GM21360 (cell line): ENCODE measurements at regions not wholly inside any gene's neighbourhood (a gene's known extent, or its start where the extent isn't known, plus 50 kb on each side); places are given as distances from the start of the nearest gene placed in this dataset.
"Not testable (repeated sequence)": the region's sequence is repeated elsewhere in the genome, so short reads cannot be mapped to it uniquely, and the experiment has no call there.

ENCODE experiments used
- ATAC-seq: cut with Tn5 transposase; IDR thresholded peaks from one replicate; pipeline ENCODE4 v1.9.1; 2021; ENCODE audit warnings: mild to moderate bottlenecking, moderate library complexity; ENCODE audit not compliant: unreplicated experiment

DNA sequence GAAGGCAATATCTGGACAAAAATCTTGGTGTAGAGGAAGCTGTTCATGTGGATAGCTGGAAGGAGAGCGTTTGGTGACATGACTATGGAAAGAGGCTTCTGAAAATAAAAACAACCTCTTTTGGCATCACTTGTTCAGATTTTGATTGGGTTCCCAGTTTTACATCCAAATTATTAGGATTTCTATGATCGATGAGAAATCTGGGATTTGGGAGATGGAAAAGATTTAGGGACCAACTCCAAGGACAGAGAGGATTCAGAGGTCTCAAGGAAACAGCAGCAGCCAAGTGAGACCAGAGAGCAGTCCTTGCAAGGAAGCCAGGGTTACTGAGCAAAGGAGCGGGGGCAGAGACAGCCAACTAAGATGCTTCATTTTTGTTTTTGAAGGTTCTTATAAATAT lies 441.7 kb downstream of the TRIB2 start:
- no peak for ATAC-seq

DNA sequence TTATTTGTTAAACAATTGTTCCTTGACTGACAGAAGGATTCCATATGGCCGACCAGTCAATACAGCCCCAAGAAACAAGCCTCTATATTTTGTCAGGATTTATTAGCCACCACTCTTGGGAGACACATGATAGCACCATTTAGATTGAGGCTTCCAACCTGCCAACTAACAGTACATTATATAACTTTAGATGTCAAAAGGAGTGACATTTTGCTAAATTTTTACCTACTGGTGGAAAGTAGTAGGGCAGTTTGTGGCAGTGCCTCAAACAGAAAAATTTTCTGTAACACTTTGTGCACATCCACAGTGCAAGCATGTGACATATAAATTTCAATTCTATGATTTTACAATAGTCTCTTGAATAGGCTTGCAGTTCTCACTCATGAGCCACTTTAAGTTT lies 464.0 kb downstream of the TRIB2 start:
- ATAC-seq = no peak

DNA sequence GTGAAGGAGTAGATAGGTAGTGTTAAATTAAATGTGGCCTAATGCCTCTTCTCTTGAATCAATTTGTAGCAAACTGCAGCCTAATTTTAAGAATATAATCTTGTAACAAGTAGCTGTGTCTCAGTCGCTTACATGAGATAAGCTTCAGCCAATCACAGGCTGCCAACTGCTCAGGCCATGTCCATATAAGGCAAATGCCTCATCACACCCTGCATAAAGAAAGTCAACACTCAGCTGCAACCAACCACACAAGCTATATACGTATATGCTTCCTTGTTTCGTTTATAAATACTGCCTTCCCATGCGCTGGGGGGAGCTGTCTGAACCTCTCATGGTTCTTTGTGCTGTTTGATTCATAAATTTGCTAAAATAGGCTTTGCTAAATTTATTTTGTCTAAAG lies 476.3 kb downstream of the TRIB2 start:
- peak; percentile 93 for ATAC-seq

DNA sequence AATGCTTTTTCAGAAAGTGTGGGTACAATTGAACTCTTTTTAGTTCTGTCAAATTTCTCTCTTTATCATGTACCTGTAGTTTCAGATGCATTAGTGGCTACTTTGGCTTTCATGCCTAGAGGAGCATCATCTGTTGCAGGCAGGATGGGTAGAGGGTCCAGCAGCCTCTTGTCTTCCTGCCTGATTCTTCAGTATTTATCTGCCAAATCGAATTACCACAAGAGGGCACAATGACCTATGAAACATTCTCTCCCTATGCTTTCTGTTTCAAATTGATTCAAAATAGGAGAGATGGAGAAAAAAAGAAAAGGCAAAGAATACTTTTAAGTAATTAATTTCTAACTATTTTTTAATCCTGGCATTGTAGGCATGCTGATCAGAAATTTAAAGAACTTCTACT lies 477.2 kb downstream of the TRIB2 start:
- peak; percentile 66 for ATAC-seq

DNA sequence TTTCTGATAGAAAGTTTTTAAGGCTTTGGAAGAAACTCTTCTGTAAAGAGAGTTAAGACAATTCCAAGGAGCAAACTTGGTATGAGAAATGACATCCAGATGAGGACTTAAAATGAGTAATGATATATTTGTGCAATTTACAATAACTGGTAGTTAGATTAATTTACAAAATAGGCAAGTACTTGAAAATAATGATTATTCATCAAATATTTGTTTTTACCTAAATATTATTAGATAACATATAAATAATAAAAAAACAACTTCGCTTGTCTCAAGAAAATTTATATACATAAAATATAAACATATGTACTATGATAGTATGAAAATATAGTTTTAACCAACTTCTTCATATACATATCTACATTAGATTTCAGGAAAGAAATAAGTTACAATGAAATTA lies 478.5 kb downstream of the TRIB2 start:
- ATAC-seq = no peak

DNA sequence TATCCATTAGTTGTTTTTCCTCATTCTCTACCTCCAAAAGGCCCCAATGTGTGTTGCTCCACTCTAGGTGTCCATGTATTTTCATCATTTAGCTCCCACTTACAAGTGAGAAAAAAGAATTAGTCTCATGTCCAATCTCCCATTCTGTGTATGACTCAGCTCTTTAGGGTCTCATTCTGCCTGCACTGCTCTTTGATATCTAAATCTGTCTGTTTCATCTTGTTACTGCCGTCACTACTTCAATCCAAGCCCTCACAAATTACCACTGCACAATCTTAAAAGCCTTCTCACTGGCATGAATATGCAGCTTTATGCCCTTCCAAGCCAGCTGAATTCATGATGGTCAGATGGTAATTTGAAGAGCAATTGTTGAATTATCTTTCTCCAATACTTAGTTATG lies 480.5 kb downstream of the TRIB2 start:
- no peak for ATAC-seq

DNA sequence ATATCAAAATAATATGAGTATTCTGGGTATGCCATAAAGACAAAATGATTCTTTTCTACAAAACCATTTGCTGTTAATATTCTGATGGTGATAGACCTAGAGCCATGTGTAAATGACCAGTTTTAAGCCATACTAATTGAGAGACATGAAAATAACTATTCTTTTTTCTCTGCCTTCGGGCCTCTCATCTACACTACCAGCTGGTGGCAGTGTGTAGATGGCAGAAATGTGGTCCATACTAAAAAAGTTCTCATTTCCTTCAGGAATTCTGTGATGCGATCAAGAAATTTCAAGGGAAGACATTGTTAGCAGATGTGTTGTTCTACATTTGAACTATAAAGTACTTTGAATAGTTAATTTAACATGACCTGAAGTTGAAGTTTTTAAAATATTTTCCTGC lies 485.2 kb downstream of the TRIB2 start:
- no peak for ATAC-seq

DNA sequence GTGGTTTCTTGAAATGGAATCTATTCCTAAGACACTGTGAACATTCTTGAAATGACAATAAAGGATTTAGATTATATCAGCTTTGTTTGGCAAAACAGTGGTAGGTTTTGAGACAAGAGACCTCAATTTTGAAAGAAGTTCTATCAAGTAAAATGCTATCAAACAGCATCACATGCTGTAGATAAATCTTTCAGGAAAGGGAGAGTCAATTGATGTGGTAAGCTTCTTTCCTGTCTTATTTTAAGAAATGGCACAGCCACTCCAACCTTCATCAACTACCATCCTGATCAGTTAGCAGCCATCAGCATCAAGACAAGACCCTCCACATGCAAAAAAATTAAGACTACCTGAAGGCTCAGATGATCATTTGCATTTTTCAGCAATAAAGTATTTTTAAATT lies 495.4 kb downstream of the TRIB2 start:
- ATAC-seq = no peak

DNA sequence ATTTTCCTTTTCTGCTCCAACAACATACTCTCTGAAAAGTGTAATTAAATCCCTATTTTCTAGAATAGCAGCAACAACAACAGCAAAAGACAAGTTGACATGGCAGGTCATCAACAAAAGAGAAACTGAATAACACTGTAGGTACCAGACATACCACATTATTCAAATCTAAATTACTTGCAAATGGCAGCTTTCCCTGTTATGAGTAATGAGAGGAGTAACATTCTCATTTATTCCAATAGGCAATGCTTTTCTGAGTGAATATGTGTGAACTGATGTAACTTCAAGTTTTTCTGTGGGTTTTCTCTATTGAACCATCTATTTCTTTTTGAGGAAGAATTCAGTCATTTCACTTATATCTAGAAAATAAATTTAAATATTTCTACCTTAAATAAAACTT lies 501.5 kb downstream of the TRIB2 start:
- no peak for ATAC-seq

DNA sequence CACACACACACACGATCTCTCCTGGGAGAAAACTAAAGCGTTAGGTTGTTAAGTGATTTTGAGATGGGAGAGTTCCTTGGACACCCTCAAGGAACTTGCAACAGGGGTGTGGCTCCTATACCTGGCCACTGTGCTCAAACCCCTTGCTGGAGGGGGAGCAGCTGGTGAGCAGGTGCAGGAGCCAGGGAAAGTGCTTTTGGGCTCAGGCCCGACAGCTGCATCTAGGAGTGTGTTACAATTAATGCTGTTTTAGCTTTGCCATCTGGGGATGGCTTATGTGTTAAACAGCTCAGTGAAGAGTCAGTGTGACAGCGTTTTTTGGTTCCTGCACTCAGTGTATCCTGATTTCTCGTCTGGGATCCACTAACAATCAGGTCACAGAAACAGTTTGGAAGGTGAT lies 510.8 kb downstream of the TRIB2 start:
- no peak for ATAC-seq

DNA sequence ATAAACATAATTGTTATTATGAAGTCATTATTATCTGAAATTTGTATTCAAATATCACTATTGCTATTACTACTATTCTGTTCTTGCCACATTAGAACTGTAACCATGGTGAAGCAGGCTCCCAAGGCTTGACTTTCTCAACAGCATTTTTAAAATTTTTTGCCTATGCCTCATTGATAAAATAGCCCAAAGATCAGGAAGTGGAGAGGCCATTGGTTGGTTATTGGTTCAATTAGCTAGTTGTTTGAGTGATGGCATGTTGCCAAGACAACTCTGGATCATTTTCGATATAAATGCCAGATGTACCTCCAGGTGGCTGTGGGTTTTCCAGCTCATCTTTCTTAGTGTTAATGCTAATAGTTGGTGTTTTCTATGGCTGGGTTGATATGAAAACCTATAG lies 513.5 kb downstream of the TRIB2 start:
- no peak for ATAC-seq

DNA sequence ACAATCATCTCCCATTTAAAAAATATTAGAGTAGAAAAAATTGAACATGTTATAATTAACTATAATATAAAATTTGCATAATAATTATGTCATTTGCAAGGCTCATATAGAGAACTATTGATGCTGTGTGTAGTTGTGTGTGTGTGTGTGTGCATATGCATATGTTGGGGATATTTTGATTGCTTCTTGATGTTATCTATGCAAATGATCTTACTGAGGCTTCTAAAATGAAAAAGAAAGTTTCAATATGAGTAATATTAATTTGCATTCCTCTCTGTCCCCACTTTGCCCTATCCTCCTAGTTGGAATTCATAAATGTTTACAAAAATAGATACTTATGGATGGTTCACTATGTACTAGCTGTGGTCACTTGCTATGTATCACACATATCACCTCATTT lies 523.3 kb downstream of the TRIB2 start:
- ATAC-seq = no peak

DNA sequence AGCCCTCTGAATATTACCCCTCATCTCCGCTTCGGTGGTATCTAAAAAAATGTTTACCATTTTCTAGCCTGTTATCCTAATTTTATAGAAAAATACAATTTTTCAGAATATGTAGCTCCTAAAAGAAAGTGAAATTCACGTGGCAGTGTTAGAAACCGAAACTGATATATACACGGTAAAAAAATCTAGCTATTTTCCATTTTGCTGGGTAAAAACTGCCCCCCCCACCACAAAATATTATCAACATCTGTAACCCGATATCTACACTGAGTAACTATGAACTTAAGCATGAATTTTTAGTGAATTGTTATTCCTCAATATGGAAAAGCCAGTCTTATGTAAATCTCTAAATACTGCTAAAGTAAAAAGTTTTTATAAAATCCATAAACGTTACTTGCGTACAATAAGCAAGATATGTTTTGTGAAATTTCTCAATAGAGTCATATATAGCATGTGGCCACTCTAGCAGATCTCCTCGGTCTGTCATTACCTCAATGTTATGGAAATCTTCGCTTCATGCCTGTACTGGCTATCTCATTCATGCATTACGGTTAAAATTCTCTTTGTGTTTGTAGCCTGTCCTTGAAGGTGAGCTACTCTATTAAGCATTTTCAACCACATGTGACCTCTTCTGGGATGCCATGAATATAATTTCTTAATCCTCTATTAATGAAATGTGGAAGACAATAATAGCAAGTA lies 524.2 kb downstream of the TRIB2 start:
- ATAC-seq = peak; percentile 74

DNA sequence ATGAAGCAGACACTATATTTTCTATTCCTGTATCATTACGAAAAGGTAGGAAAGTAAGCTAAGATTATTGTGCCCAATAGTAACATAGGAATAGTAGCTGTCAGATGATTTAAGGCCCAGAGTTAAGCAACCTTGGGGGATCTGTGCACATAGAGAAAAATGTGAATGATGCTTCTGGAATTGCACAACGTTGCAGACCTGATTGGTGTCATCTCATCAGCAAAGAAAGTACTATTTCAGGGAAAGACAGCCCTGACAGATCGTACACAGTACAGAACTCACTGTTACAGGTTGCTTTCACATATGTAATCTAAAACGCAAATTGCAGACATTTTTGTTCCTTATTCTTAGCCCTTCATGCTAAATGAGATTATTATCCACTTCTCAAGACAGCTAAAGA lies 535.9 kb downstream of the TRIB2 start:
- no peak for ATAC-seq

DNA sequence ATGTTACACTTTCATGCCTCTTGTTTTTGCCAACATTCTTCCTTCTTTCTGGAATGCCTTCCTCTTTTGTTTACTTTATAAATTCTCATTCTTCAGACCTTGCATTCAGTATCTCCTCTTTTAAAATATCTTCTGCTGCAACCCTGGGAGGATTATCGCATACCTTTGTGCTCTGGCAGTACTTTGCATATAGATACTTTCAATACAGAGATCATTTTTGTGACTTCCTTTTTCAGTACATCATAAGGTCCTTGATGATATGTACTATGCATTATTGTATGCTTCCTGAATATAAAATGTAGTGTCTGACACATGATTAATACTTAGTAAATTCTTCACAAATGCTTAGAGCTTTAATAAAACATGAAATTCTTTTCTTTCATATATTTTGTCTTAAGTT lies 538.7 kb downstream of the TRIB2 start:
- no peak for ATAC-seq

DNA sequence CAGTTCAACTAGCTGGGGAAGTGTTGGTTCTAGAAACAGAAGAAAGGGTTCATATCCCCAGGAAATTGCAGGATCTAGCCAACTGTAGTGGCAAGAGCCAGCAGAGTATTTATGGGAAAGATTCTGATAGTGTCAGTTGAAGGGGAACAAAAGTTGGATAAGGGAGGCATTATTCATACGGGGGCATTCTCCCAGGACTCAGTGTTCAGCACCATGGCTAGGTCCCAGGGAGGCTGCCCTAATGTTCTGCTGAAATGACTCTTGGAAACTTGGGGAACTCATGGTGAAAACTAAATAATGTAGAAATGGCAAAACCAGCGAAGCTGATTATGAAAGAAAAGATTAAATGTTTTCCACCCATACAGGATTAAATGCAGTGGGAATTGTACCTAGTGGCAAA lies 543.7 kb downstream of the TRIB2 start:
- no peak for ATAC-seq

DNA sequence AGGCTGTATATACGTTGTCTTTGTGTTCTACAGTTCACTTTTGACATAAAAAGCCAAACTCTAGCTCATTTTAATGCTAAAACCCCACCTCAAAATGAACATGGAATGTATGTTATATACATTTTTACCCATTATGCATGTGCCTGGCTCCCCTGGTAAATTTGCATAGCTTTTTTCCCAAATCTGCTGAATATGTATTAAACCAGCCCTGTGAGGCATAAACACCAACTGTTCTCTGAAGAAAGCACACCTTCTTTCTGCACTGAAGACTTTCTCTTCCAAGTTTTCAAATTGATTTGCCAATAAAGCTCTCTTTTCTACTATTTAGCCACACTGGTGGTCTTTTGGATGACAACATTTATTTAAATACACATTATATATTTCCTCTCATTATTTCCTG lies 549.4 kb downstream of the TRIB2 start:
- no peak for ATAC-seq

DNA sequence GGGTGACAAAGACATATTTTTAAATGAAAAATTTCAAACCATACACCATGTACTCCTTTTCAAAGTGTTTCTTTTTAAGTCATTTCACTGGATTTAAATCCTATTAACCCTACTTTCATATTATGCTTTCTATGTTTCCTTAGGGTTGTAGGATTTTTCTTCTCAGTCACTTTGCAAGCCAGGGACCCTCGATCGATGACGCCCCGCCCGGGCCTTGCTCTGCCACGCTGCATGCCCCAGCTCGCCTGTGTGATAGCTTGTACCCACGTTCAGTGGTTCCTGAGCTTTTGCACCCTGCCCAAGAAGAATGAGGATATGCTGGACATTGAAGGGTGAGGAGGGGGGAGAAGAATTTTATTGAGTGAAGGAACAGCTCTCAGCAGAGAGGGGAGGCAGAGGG lies 568.0 kb downstream of the TRIB2 start:
- ATAC-seq = no peak

DNA sequence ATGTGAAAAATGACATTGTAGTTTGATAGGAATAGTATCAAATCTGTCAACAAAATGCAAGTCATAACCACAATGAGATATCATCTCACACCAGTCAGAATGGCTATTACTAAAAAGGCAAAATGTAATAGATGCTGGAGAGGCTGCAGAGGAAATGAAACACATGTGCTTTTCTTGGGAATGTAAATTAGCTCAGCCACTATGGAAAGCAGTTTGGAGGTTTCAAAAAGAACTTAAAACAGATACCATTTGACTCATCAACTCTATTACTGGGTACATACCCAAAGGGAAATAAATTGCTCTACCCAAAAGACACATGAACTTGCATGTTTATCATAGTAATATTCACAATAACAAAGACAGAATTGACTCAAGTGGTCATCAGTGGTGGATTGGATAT lies 572.6 kb downstream of the TRIB2 start:
- ATAC-seq = no peak

DNA sequence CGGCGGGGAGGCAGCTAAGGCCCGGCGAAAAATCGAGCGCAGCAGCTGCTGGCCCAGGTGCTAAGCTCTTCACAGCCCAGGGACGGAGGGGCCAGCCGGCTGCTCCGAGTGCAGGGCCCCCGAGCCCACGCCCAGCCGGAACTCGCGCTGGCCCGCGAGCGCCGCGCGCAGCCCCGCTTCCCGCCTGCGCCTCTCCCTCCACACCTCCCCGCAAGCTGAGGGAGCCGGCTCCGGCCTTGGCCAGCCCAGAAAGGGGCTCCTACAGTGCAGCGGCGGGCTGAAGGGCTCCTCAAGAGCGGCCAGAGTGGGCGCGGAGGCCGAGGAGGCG lies 591.7 kb downstream of the TRIB2 start:
- ATAC-seq = not testable (repeated sequence)

DNA sequence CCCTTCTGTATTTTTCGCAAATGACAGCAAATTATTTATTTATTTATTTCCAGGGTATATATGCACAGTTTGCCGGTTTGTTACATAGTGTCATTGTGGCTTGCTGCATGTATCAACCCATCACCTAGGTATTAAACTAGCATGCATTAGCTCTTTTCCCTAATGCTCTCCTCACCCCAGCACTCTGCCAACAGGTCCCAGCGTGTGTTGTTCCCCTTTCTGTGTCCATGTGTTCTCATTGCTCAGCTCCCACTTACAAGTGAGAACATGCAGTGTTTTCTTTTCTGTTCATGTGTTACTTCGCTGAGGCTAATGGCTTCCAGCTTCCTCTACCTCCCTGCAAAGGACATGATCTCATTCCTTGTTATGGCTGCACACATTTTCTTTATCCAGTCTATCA lies 592.3 kb downstream of the TRIB2 start:
- ATAC-seq = no peak

DNA sequence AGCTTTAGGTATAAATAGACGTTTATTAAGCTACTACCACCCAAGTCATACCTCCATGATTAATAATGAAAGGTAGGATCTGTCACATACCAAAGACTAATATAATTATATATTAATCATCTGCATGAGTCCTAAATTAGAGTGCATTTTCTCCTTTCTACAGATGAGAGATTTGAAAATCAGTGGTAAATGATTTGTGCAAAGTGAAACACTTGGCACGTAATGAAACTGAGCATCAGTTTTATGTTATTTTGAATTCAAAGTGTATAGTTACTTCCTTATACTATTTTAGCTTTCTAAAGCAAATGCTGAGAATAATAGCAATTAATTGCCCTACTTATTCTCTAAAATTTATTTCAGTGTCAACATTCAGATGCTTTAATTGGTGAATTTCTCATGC lies 615.3 kb downstream of the TRIB2 start:
- ATAC-seq = no peak

DNA sequence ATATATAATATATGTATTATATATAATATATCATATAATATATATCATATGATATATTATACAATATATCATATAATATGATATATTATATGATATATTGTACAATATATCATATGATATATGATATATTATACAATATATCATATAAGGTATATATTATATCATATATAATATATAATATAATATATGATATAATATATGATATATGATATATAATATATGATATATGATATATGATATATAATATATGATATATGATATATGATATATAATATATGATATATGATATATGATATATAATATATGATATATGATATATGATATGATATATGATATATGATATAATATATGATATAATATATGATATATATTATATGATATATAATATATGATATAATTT lies 617.3 kb downstream of the TRIB2 start:
- not testable (repeated sequence) for ATAC-seq

DNA sequence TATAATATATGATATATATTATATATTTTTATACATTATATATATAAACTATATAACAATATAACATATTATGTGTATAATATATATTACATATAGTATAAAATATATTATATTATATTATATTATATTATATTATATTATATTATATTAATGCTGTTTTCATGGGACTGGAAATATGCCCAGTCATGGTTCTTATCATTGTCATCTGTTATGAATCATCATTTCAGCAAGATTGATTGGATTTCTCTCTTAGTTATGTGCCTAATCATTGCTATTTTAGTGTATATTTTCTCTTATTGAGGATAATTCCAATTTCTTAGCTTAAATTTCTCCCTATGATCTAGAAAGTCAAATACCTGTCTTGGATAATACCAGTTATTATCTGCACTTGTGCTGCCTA lies 617.8 kb downstream of the TRIB2 start:
- no peak for ATAC-seq
